ENCODE measurements at regions not wholly inside any gene's neighbourhood (a gene's known extent, or its start where the extent isn't known, plus 50 kb on each side); places are given as distances from the start of the nearest gene placed in this dataset.

GRCh38 chr21:25115021-25115420 lies 492.3 kb downstream of the MRPL39 start:
- H3K4me3 ChIP-seq, result no peak overlapping the region
- no peaks in the 10 kb centered on the region for H3K4me1 ChIP-seq (replicated peaks)
- H3K36me3 ChIP-seq, result no peaks in the 10 kb centered on the region
- no peaks in the 10 kb centered on the region for H3K9me3 ChIP-seq (replicated peaks)
- no peak overlapping the region for H3K27ac ChIP-seq
- no peaks in the 10 kb centered on the region for H3K27me3 ChIP-seq (replicated peaks)
- no peak for DNase-seq (ENCODE audit: low read depth in 1 of 2, low spot score in 2 of 2)

DNA sequence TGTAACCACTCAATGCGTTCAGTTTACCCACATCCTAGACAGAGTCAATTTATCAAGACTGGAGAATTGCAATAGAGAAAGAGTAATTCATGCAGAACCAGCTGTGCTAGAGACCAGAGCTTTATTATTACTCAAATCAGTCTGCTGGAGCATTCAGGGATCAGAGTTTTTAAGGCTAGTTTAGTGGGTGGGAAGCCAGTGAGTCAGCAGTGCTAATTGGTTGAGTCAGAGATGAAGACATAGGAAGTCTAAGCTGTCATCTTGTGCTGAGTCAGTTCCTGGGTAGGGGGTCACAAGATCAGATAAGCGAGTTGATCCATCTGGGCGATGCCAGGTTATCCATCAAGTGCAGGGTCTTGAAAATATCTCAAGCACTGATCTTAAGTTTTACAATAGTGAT lies 499.6 kb downstream of the MRPL39 start:
- H3K27ac ChIP-seq, result 0 out of 2 replicates have a peak overlapping the region, but pooled peaks have one; percentile 7

GRCh38 chr21:25103500-25104207 lies 503.6 kb downstream of the MRPL39 start:
- no peak overlapping the region for H3K27ac ChIP-seq
- peaks cover 11% of the 10 kb centered on the region for H3K4me1 ChIP-seq (replicated peaks)
- no peak overlapping the region for H3K4me3 ChIP-seq
- no peak for DNase-seq (ENCODE audit: low read depth in 1 of 2, low spot score in 2 of 2)
- no peaks in the 10 kb centered on the region for H3K9me3 ChIP-seq (replicated peaks)
- no peaks in the 10 kb centered on the region for H3K27me3 ChIP-seq (replicated peaks)
- no peaks in the 10 kb centered on the region for H3K36me3 ChIP-seq

More for the DNA sequence above, 499.6 kb downstream of the MRPL39 start:
- no peaks in the 10 kb centered on the region for H3K36me3 ChIP-seq
- peaks cover 11% of the 10 kb centered on the region for H3K4me1 ChIP-seq (replicated peaks)
- H3K9me3 ChIP-seq (replicated peaks), result no peaks in the 10 kb centered on the region
- no peaks in the 10 kb centered on the region for H3K27me3 ChIP-seq (replicated peaks)
- H3K4me3 ChIP-seq, result no peak overlapping the region
- DNase-seq (ENCODE audit: low read depth in 1 of 2, low spot score in 2 of 2), result peak; percentile 42 to 54

DNA sequence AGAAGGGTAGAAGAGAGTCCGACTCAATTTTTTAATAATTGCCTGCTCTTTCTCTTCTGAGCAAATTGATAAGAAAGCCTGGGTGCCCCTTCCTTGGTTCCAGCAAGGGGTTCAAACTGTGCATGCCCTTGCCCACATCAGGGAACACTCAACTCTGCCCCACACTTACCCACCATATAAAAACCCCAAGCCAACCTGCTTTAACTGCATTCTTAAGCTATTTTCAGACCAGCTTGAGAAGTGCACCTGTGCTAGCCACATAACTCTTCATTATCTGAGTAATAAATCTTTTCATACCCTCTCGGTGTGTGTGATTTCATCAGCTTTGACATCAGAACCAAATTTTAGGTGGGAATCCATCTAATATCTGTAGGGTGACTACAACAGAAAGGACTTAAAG lies 509.6 kb downstream of the MRPL39 start:
- no peaks in the 10 kb centered on the region for H3K4me1 ChIP-seq (replicated peaks)
- H3K27ac ChIP-seq, result no peak overlapping the region
- no peak for DNase-seq (ENCODE audit: low read depth in 1 of 2, low spot score in 2 of 2)
- H3K36me3 ChIP-seq, result no peaks in the 10 kb centered on the region
- no peaks in the 10 kb centered on the region for H3K9me3 ChIP-seq (replicated peaks)
- H3K27me3 ChIP-seq (replicated peaks), result no peaks in the 10 kb centered on the region
- H3K4me3 ChIP-seq, result no peak overlapping the region

DNA sequence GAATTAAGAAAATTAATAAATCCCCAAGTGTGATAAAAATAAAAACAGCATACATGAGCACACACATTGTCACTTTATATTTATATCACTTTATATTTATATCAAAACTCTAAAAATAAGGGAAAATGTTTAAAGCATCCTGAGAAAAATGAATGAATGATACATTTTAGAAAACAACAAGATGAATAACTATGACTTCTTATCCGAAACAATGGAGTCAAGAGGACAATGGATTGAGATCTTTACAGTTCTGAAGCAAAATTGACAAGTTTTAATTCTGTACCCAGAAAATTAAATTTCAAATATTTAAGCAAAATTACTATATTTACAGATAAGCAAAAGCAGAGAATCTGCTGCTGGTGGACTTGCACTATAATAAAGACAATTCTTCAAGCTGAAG lies 512.6 kb downstream of the MRPL39 start:
- H3K27ac ChIP-seq, result no peak overlapping the region
- no peaks in the 10 kb centered on the region for H3K27me3 ChIP-seq (replicated peaks)
- H3K4me3 ChIP-seq, result no peak overlapping the region
- H3K4me1 ChIP-seq (replicated peaks), result no peaks in the 10 kb centered on the region
- no peaks in the 10 kb centered on the region for H3K9me3 ChIP-seq (replicated peaks)
- DNase-seq (ENCODE audit: low read depth in 1 of 2, low spot score in 2 of 2), result no peak
- H3K36me3 ChIP-seq, result no peaks in the 10 kb centered on the region

- H3K4me1 ChIP-seq (replicated peaks), result no peaks in the 10 kb centered on the region
- no peak for DNase-seq (ENCODE audit: low read depth in 1 of 2, low spot score in 2 of 2)
- no peaks in the 10 kb centered on the region for H3K27me3 ChIP-seq (replicated peaks)
- H3K27ac ChIP-seq, result no peak overlapping the region
- no peaks in the 10 kb centered on the region for H3K9me3 ChIP-seq (replicated peaks)
- H3K4me3 ChIP-seq, result no peak overlapping the region
- H3K36me3 ChIP-seq, result no peaks in the 10 kb centered on the region
Measured at GRCh38 chr21:25092441-25093011, 514.8 kb downstream of the MRPL39 start.

GRCh38 chr21:25081096-25081495 lies 526.2 kb downstream of the MRPL39 start:
- no peaks in the 10 kb centered on the region for H3K9me3 ChIP-seq (replicated peaks)
- no peak for DNase-seq (ENCODE audit: low read depth in 1 of 2, low spot score in 2 of 2)

GRCh38 chr21:25080661-25081060 lies 526.6 kb downstream of the MRPL39 start:
- no peak overlapping the region for H3K27ac ChIP-seq
- H3K9me3 ChIP-seq (replicated peaks), result no peaks in the 10 kb centered on the region
- H3K27me3 ChIP-seq (replicated peaks), result no peaks in the 10 kb centered on the region
- H3K36me3 ChIP-seq, result no peaks in the 10 kb centered on the region
- H3K4me3 ChIP-seq, result no peak overlapping the region
- H3K4me1 ChIP-seq (replicated peaks), result no peaks in the 10 kb centered on the region
- DNase-seq (ENCODE audit: low read depth in 1 of 2, low spot score in 2 of 2), result no peak

More at GRCh38 chr21:25081096-25081495, 526.2 kb downstream of the MRPL39 start:
- Histone ChIP-seq H3K27me3 (replicated peaks) (no peaks in the 10 kb centered on the region), H3K4me1 (replicated peaks) (no peaks in the 10 kb centered on the region), H3K27ac (no peak overlapping the region), H3K36me3 (no peaks in the 10 kb centered on the region), H3K4me3 (no peak overlapping the region)

DNA sequence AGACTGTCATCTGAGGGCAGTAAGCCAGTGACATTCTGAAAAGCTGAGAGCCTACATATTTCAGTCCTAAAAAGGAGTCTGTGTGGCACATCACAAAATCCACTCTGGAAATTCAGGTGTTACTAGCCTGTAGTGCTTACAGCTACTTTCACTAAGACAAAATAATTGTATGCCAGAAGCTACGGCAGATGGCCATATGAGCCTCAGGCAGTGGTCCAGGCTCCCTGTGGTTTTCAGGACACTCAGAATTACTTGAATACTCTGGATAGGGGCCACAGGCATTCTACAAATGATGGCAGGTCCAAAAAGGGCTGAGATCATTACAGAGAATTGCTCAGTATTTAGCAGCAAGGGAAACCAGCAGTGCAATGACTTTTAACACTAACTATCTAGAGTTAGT lies 527.1 kb downstream of the MRPL39 start:
- no peaks in the 10 kb centered on the region for H3K36me3 ChIP-seq
- H3K27ac ChIP-seq, result no peak overlapping the region
- no peaks in the 10 kb centered on the region for H3K4me1 ChIP-seq (replicated peaks)
- H3K27me3 ChIP-seq (replicated peaks), result no peaks in the 10 kb centered on the region
- H3K9me3 ChIP-seq (replicated peaks), result no peaks in the 10 kb centered on the region
- DNase-seq (ENCODE audit: low read depth in 1 of 2, low spot score in 2 of 2), result no peak
- no peak overlapping the region for H3K4me3 ChIP-seq

GRCh38 chr21:25079053-25079452 lies 528.2 kb downstream of the MRPL39 start:
- no peaks in the 10 kb centered on the region for H3K27me3 ChIP-seq (replicated peaks)
- no peaks in the 10 kb centered on the region for H3K36me3 ChIP-seq
- H3K4me3 ChIP-seq, result no peak overlapping the region
- no peaks in the 10 kb centered on the region for H3K4me1 ChIP-seq (replicated peaks)
- no peak overlapping the region for H3K27ac ChIP-seq
- no peaks in the 10 kb centered on the region for H3K9me3 ChIP-seq (replicated peaks)
- no peak for DNase-seq (ENCODE audit: low read depth in 1 of 2, low spot score in 2 of 2)

DNA sequence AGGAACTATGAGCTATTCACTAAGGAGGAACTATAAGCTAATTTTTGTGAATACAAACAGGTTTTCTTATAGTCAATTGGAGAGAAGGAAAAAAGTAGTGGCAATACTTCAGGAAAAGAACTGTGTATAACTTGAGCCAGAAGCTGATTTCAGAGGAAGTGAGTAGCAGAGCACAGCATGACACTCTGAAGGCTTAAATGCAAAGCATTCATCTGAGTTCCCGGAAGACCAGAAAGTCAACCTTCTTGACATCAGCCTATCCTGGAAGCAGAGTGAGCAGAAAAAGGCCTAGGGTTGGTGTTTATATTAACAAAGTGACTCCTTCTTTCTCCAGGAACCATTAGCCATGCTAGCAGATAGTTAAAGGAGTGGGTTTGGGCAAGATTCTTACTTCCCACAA lies 545.2 kb downstream of the MRPL39 start:
- Histone ChIP-seq H3K27ac (no peak overlapping the region), H3K4me3 (no peak overlapping the region), H3K36me3 (no peaks in the 10 kb centered on the region), H3K9me3 (replicated peaks) (no peaks in the 10 kb centered on the region), H3K4me1 (replicated peaks) (no peaks in the 10 kb centered on the region), H3K27me3 (replicated peaks) (no peaks in the 10 kb centered on the region)
- no peak for DNase-seq (ENCODE audit: low read depth in 1 of 2, low spot score in 2 of 2)

GRCh38 chr21:25054689-25055088 lies 552.6 kb downstream of the MRPL39 start:
- DNase-seq (ENCODE audit: low read depth in 1 of 2, low spot score in 2 of 2), result no peak
- H3K9me3 ChIP-seq (replicated peaks), result no peaks in the 10 kb centered on the region
- H3K4me1 ChIP-seq (replicated peaks), result no peaks in the 10 kb centered on the region
- no peak overlapping the region for H3K27ac ChIP-seq
- no peak overlapping the region for H3K4me3 ChIP-seq
- H3K36me3 ChIP-seq, result no peaks in the 10 kb centered on the region
- no peaks in the 10 kb centered on the region for H3K27me3 ChIP-seq (replicated peaks)

- H3K4me3 ChIP-seq, result no peak overlapping the region
- H3K36me3 ChIP-seq, result no peaks in the 10 kb centered on the region
- no peak overlapping the region for H3K27ac ChIP-seq
- no peaks in the 10 kb centered on the region for H3K4me1 ChIP-seq (replicated peaks)
- no peaks in the 10 kb centered on the region for H3K9me3 ChIP-seq (replicated peaks)
- DNase-seq (ENCODE audit: low read depth in 1 of 2, low spot score in 2 of 2), result no peak
- H3K27me3 ChIP-seq (replicated peaks), result no peaks in the 10 kb centered on the region; the same call in 1 of the 2 replicates
Measured at GRCh38 chr21:25039461-25040380, 567.6 kb downstream of the MRPL39 start.

- no peaks in the 10 kb centered on the region for H3K36me3 ChIP-seq
- no peak for DNase-seq (ENCODE audit: low read depth in 1 of 2, low spot score in 2 of 2)
- no peaks in the 10 kb centered on the region for H3K9me3 ChIP-seq (replicated peaks)
- H3K27me3 ChIP-seq (replicated peaks), result no peaks in the 10 kb centered on the region; the same call in 1 of the 2 replicates
- H3K4me3 ChIP-seq, result no peak overlapping the region
- no peaks in the 10 kb centered on the region for H3K4me1 ChIP-seq (replicated peaks)
- H3K27ac ChIP-seq, result no peak overlapping the region
Measured at GRCh38 chr21:25036775-25037174, 570.5 kb downstream of the MRPL39 start.

Measured in SJSA1 (cell line).